OCI-LY1 (cell line): ENCODE measurements at regions not wholly inside any gene's neighbourhood (a gene's known extent, or its start where the extent isn't known, plus 50 kb on each side); places are given as distances from the start of the nearest gene placed in this dataset.

Experiments
- CTCF ChIP-seq: fragments of 200-600 bp; sonication (generic), shearing (Covaris generic); IDR thresholded peaks from 2 replicates; pipeline ENCODE4 v1.5.1; 2017; ENCODE audit warnings: mild to moderate bottlenecking, antibody characterized with exemption, low read length, moderate library complexity, mixed read lengths
- EZH2 ChIP-seq: fragments of 200-600 bp; sonication (generic), shearing (Covaris generic); IDR thresholded peaks from 2 replicates; pipeline ENCODE4 v1.8.0; 2017; ENCODE audit warnings: borderline replicate concordance, mixed run types, mild to moderate bottlenecking, antibody characterized with exemption, low read length, moderate library complexity, mixed read lengths

DNA sequence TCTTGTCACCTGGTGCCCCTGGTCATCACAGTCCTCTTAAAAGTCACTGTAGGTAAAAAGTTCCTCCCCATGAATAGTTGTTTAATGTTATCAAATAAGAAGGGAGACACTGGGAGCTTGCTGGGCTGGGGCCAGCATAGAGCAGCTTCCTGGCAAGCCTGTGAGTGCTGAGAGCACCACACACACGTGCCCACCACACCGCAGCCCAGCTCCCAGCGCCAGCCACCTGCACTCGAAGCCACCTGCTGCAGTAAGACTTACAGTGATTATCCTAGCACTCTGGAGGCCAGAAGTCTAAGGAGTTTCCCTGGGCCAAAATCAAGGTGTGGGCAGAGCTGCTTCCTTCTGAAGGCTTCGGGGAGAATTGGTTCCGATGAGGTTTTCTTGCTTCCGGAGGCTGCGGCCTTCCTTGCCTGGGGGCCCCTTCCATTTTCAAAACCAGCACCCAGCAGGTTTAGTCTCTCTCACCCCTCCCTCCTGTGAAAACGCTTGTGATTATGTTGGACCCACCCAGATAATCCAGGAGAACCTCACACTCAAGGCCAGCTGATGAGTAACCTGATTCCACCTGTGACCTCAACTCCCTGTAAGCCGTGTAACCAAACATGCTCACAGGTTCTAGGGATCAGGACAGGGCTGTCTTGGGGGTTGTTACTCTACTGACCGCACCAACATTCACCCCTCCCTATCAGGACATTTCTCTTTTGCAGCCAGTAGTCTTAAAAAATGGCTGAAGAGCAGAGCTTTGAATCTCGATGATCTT is 687.2 kb downstream of the TBC1D22A start:
- TF ChIP-seq CTCF (no peak), EZH2 (no peak)
